Testis (tissue), 2 donors: ENCODE measurements at regions not wholly inside any gene's neighbourhood (a gene's known extent, or its start where the extent isn't known, plus 50 kb on each side); places are given as distances from the start of the nearest gene placed in this dataset.

Experiments
- POLR2A ChIP-seq: fragments of 450-650 bp; IDR thresholded peaks from one replicate; pipeline ENCODE4 v1.6.1; 2017; ENCODE audit warnings: antibody characterized with exemption, mild to moderate bottlenecking, moderate library complexity
- TF ChIP-seq, protein P1 (sequence below), 3 experiments: fragments of 450-650 bp in 2 of 3; fragments of 200-600 bp in 1 of 3; sonication (generic) in 1 of 3; IDR thresholded peaks; one replicate each; pipeline ENCODE4 v1.5.1; 2016 to 2019; ENCODE audit warnings: antibody characterized with exemption in 3 of 3, mild to moderate bottlenecking in 2 of 3, moderate library complexity in 1 of 3

DNA sequence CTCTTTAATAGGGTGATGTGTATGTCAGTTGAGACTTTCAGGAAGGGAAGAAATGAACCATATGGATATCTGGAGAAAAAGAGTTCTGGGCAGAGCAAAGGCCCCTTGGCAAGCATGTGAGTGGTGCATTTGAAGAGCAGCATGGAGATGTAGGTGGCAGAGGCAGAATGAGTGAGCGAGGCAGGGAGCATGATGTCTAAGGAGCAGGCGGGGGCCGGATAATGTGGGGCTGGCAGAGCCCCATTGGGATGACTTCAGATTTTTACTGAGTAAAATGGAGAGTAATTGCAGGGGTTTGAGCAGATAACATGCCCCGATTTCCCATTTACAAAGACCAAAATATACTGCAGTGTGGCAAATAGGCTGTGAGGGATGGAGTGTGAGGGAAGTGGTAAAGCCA is 52.9 kb upstream of the PLCL2 start:
- TF ChIP-seq, protein P1, sequence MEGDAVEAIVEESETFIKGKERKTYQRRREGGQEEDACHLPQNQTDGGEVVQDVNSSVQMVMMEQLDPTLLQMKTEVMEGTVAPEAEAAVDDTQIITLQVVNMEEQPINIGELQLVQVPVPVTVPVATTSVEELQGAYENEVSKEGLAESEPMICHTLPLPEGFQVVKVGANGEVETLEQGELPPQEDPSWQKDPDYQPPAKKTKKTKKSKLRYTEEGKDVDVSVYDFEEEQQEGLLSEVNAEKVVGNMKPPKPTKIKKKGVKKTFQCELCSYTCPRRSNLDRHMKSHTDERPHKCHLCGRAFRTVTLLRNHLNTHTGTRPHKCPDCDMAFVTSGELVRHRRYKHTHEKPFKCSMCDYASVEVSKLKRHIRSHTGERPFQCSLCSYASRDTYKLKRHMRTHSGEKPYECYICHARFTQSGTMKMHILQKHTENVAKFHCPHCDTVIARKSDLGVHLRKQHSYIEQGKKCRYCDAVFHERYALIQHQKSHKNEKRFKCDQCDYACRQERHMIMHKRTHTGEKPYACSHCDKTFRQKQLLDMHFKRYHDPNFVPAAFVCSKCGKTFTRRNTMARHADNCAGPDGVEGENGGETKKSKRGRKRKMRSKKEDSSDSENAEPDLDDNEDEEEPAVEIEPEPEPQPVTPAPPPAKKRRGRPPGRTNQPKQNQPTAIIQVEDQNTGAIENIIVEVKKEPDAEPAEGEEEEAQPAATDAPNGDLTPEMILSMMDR (IDR thresholded peaks at IDR 0.05), result no peak
- no peak for TF ChIP-seq POLR2A
